ENCODE measurements at regions not wholly inside any gene's neighbourhood (a gene's known extent, or its start where the extent isn't known, plus 50 kb on each side); places are given as distances from the start of the nearest gene placed in this dataset.

DNA sequence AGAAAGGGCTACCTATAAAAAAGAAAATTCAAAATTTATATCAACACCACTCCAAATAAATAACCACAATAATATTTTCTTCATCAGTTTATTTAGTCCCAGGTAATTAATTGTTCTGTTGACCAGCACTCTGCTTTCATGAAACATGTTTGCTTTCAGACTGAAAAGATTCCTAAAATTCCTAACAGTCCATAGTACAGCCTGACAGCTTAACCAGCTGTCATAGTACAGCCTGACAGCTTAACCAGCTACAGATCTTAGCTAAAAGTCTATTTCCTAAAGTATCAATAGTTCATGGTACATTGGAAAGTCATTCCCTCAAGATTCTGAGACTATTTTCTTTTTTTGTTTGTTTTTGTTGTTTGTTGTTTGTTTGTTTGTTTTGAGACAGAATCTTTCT lies 144.1 kb upstream of the DDX53 start:
- TF ChIP-seq, protein P1, sequence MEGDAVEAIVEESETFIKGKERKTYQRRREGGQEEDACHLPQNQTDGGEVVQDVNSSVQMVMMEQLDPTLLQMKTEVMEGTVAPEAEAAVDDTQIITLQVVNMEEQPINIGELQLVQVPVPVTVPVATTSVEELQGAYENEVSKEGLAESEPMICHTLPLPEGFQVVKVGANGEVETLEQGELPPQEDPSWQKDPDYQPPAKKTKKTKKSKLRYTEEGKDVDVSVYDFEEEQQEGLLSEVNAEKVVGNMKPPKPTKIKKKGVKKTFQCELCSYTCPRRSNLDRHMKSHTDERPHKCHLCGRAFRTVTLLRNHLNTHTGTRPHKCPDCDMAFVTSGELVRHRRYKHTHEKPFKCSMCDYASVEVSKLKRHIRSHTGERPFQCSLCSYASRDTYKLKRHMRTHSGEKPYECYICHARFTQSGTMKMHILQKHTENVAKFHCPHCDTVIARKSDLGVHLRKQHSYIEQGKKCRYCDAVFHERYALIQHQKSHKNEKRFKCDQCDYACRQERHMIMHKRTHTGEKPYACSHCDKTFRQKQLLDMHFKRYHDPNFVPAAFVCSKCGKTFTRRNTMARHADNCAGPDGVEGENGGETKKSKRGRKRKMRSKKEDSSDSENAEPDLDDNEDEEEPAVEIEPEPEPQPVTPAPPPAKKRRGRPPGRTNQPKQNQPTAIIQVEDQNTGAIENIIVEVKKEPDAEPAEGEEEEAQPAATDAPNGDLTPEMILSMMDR (IDR thresholded peaks at IDR 0.05; ENCODE audit: insufficient read depth, low read depth, low read length): no peak
- TF ChIP-seq EZH2 (IDR thresholded peaks at IDR 0.05; ENCODE audit: insufficient read depth, low read length): no peak

All from astrocyte (in vitro differentiated cells and primary cell).